Mesenchymal stem cell (in vitro differentiated cells and primary cell): ENCODE measurements at regions not wholly inside any gene's neighbourhood (a gene's known extent, or its start where the extent isn't known, plus 50 kb on each side); places are given as distances from the start of the nearest gene placed in this dataset.
"Not testable (repeated sequence)": the region's sequence is repeated elsewhere in the genome, so short reads cannot be mapped to it uniquely, and the experiment has no call there.

Experiments used
- DNase-seq: peaks from one replicate; pipeline ENCODE4 v3.0.0-alpha.2; 2013
- H2AFZ ChIP-seq: one replicate; pipeline ENCODE4 v1.6.1; 2013; ENCODE audit warnings: low read depth, mild to moderate bottlenecking, control low read depth, inconsistent platforms, low read length, moderate library complexity
- H2AK5ac ChIP-seq: 2 replicates; pipeline ENCODE4 v1.6.1; 2013; ENCODE audit warnings: low read length, moderate library complexity, mild to moderate bottlenecking, inconsistent platforms; ENCODE audit not compliant: severe bottlenecking
- H2BK120ac ChIP-seq: one replicate; pipeline ENCODE4 v1.6.1; 2013; ENCODE audit warnings: low read depth, mild to moderate bottlenecking, inconsistent platforms, low read length, moderate library complexity
- H2BK12ac ChIP-seq, 2 experiments: one replicate each; pipeline ENCODE4 v1.6.1; 2013; ENCODE audit warnings: inconsistent platforms in 2 of 2, low read length in 2 of 2, mild to moderate bottlenecking in 2 of 2, moderate library complexity in 2 of 2, control low read depth in 1 of 2
- H2BK15ac ChIP-seq: one replicate; pipeline ENCODE4 v1.6.1; 2013; ENCODE audit warnings: mild to moderate bottlenecking, low read depth, inconsistent platforms; ENCODE audit not compliant: poor library complexity, severe bottlenecking
- H2BK5ac ChIP-seq: 2 replicates; pipeline ENCODE4 v1.6.1; 2013; ENCODE audit warnings: low read depth, mild to moderate bottlenecking, low read length, control low read depth, inconsistent platforms; ENCODE audit not compliant: poor library complexity, severe bottlenecking
- H3K14ac ChIP-seq, 2 experiments: one replicate each; pipeline ENCODE4 v1.6.1; 2013; ENCODE audit warnings: inconsistent platforms in 2 of 2, low read length in 2 of 2, control low read depth in 1 of 2, mild to moderate bottlenecking in 1 of 2, moderate library complexity in 1 of 2
- H3K18ac ChIP-seq, 2 experiments: one replicate each; pipeline ENCODE4 v1.6.1; 2013; ENCODE audit warnings: inconsistent platforms in 2 of 2, low read length in 2 of 2, control low read depth in 1 of 2, low read depth in 1 of 2, mild to moderate bottlenecking in 1 of 2
- H3K23ac ChIP-seq, 2 experiments: one replicate each; pipeline ENCODE4 v1.6.1; 2013; ENCODE audit warnings: inconsistent platforms in 2 of 2, low read length in 2 of 2, mild to moderate bottlenecking in 2 of 2, moderate library complexity in 2 of 2, control low read depth in 1 of 2
- H3K27ac ChIP-seq: 2 replicates; pipeline ENCODE4 v1.5.1; 2013; ENCODE audit warnings: mild to moderate bottlenecking, moderate library complexity, low read length, control low read depth, inconsistent platforms; ENCODE audit not compliant: poor library complexity, severe bottlenecking
- H3K27me3 ChIP-seq, 2 experiments: 2 replicates each; pipeline versions ENCODE4 v1.6.1 to v1.7.0; 2013; ENCODE audit warnings: low read length in 2 of 2, mild to moderate bottlenecking in 2 of 2, moderate library complexity in 2 of 2, control low read depth in 1 of 2, inconsistent platforms in 1 of 2; ENCODE audit not compliant: control insufficient read depth in 1 of 2, insufficient read depth in 1 of 2
- H3K36me3 ChIP-seq, 2 experiments: 2 replicates each; pipeline versions ENCODE4 v1.6.1 to v1.7.0; 2013; ENCODE audit warnings: low read length in 2 of 2, control low read depth in 1 of 2, inconsistent platforms in 1 of 2, low read depth in 1 of 2, mild to moderate bottlenecking in 1 of 2; ENCODE audit not compliant: insufficient read depth in 2 of 2, control insufficient read depth in 1 of 2
- H3K4ac ChIP-seq, 2 experiments: one replicate each; pipeline ENCODE4 v1.6.1; 2013; ENCODE audit warnings: inconsistent platforms in 2 of 2, low read length in 2 of 2, mild to moderate bottlenecking in 2 of 2, moderate library complexity in 2 of 2, control low read depth in 1 of 2, low read depth in 1 of 2
- H3K4me1 ChIP-seq: 2 replicates; pipeline ENCODE4 v1.6.1; 2013; ENCODE audit warnings: low read depth, low read length, control low read depth; ENCODE audit not compliant: control insufficient read depth, insufficient read depth
- H3K4me2 ChIP-seq: 2 replicates; pipeline ENCODE4 v1.6.1; 2013; ENCODE audit warnings: low read length, mild to moderate bottlenecking, inconsistent platforms; ENCODE audit not compliant: poor library complexity, severe bottlenecking
- H3K4me3 ChIP-seq, 2 experiments: 2 replicates each; pipeline versions ENCODE4 v1.5.1 to v1.7.0; 2013; ENCODE audit warnings: low read length in 2 of 2, mild to moderate bottlenecking in 2 of 2, control low read depth in 1 of 2, low read depth in 1 of 2; ENCODE audit not compliant: insufficient read depth in 1 of 2
- H3K79me1 ChIP-seq: replicated peaks from 2 replicates; pipeline ENCODE4 v1.6.1; 2013; ENCODE audit warnings: mild to moderate bottlenecking, control low read depth, low read length, inconsistent platforms; ENCODE audit not compliant: poor library complexity, severe bottlenecking
- H3K9ac ChIP-seq: 2 replicates; pipeline ENCODE4 v1.7.0; 2013; ENCODE audit warnings: mild to moderate bottlenecking, low read length, moderate library complexity
- H3K9me3 ChIP-seq: 2 replicates; pipeline ENCODE4 v1.7.0; 2013; ENCODE audit warnings: mild to moderate bottlenecking, low read length; ENCODE audit not compliant: control insufficient read depth
- H4K8ac ChIP-seq: one replicate; pipeline ENCODE4 v1.6.1; 2013; ENCODE audit warnings: inconsistent platforms, mild to moderate bottlenecking, low read length, moderate library complexity
- H4K91ac ChIP-seq: one replicate; pipeline ENCODE4 v1.6.1; 2013; ENCODE audit warnings: mild to moderate bottlenecking, low read length, inconsistent platforms
- WGBS: methylation state at CpG from one replicate; pipeline ENCODE4 v1.1.7; 2013; ENCODE audit warnings: mixed read lengths; 5-methylcytosine and 5-hydroxymethylcytosine counted together

GRCh38 chr5:69014007-69014406 lies 79.8 kb upstream of the SLC30A5 start:
- H3K27me3 ChIP-seq: peaks cover 3 to 11% of the 10 kb centered on the region in 2 experiments
- not testable (repeated sequence) for H3K4me2 ChIP-seq, H3K14ac ChIP-seq, H3K36me3 ChIP-seq, H2BK120ac ChIP-seq, H3K18ac ChIP-seq, H2BK12ac ChIP-seq, H3K27ac ChIP-seq, H2AK5ac ChIP-seq, H2BK15ac ChIP-seq, H3K4me3 ChIP-seq, H3K4ac ChIP-seq, H3K9ac ChIP-seq, H4K8ac ChIP-seq, DNase-seq, H2AFZ ChIP-seq, H3K4me1 ChIP-seq, H3K9me3 ChIP-seq, H4K91ac ChIP-seq, H3K79me1 ChIP-seq, H3K23ac ChIP-seq, H2BK5ac ChIP-seq
- WGBS: 90% methylated on average over 2 of the region's 2 CpGs

GRCh38 chr5:69019668-69020375 lies 74.0 kb upstream of the SLC30A5 start:
- H3K27ac ChIP-seq: no peak overlapping the region
- H2BK5ac ChIP-seq: no peak overlapping the region
- H3K23ac ChIP-seq: no peak overlapping the region
- no peak overlapping the region for H3K4me2 ChIP-seq
- H2BK12ac ChIP-seq: no peak overlapping the region
- no peak overlapping the region for H2BK15ac ChIP-seq
- no peak overlapping the region for H2BK120ac ChIP-seq
- no peak overlapping the region for H2AK5ac ChIP-seq
- H3K27me3 ChIP-seq: peaks cover 4 to 13% of the 10 kb centered on the region in 2 experiments
- no peak overlapping the region for H2AFZ ChIP-seq
- no peak overlapping the region for H3K4ac ChIP-seq
- no peaks in the 10 kb centered on the region for H3K9me3 ChIP-seq
- no peaks in the 10 kb centered on the region for H3K36me3 ChIP-seq
- no peak overlapping the region for H4K8ac ChIP-seq
- H3K18ac ChIP-seq: no peak overlapping the region
- no peaks in the 10 kb centered on the region for H3K79me1 ChIP-seq
- WGBS: 66% methylated on average over 3 of the region's 6 CpGs
- H4K91ac ChIP-seq: no peak overlapping the region
- no peak for DNase-seq
- H3K4me1 ChIP-seq: no peaks in the 10 kb centered on the region
- H3K9ac ChIP-seq: no peak overlapping the region
- no peak overlapping the region for H3K4me3 ChIP-seq
- H3K14ac ChIP-seq: no peak overlapping the region

GRCh38 chr5:69024241-69024651 lies 69.6 kb upstream of the SLC30A5 start:
- no peak overlapping the region for H2AFZ ChIP-seq
- no peak overlapping the region for H3K14ac ChIP-seq
- no peak overlapping the region for H3K9ac ChIP-seq
- peak; percentile 39 for DNase-seq
- H3K36me3 ChIP-seq: no peaks in the 10 kb centered on the region
- no peak overlapping the region for H2BK5ac ChIP-seq
- no peak overlapping the region for H4K8ac ChIP-seq
- H3K4me3 ChIP-seq: no peak overlapping the region
- no peak overlapping the region for H3K4ac ChIP-seq
- no peak overlapping the region for H4K91ac ChIP-seq
- H3K18ac ChIP-seq: no peak overlapping the region
- no peak overlapping the region for H2BK15ac ChIP-seq
- H2BK120ac ChIP-seq: no peak overlapping the region
- H2BK12ac ChIP-seq: no peak overlapping the region
- H3K9me3 ChIP-seq: no peaks in the 10 kb centered on the region
- no peak overlapping the region for H2AK5ac ChIP-seq
- H3K79me1 ChIP-seq: no peaks in the 10 kb centered on the region
- no peak overlapping the region for H3K27ac ChIP-seq
- WGBS: 56% methylated on average over 5 of the region's 5 CpGs
- no peak overlapping the region for H3K4me2 ChIP-seq
- no peak overlapping the region for H3K23ac ChIP-seq
- peaks cover 4 to 15% of the 10 kb centered on the region in 2 experiments for H3K27me3 ChIP-seq
- H3K4me1 ChIP-seq: no peaks in the 10 kb centered on the region

- Histone ChIP-seq H3K4me3 (no peak overlapping the region), H3K9me3 (no peaks in the 10 kb centered on the region), H4K91ac (no peak overlapping the region), H3K36me3 (no peaks in the 10 kb centered on the region), H2AFZ (no peak overlapping the region), H3K14ac (no peak overlapping the region), H3K27me3 (peaks cover 7% of the 10 kb centered on the region in 2 experiments), H2AK5ac (no peak overlapping the region), H2BK120ac (no peak overlapping the region), H3K4me2 (no peak overlapping the region), H3K27ac (no peak overlapping the region), H3K4me1 (no peaks in the 10 kb centered on the region), H2BK12ac (no peak overlapping the region), H2BK5ac (no peak overlapping the region), H3K23ac (no peak overlapping the region), H2BK15ac (no peak overlapping the region), H3K18ac (no peak overlapping the region), H3K4ac (no peak overlapping the region), H4K8ac (no peak overlapping the region), H3K9ac (no peak overlapping the region), H3K79me1 (no peaks in the 10 kb centered on the region)
- no peak for DNase-seq
- no CpG with 5 or more reads among the region's 1 CpG for WGBS
Observed at GRCh38 chr5:69029292-69029691, 64.5 kb upstream of the SLC30A5 start.
